ENCODE measurements at regions not wholly inside any gene's neighbourhood (a gene's known extent, or its start where the extent isn't known, plus 50 kb on each side); places are given as distances from the start of the nearest gene placed in this dataset.

DNA sequence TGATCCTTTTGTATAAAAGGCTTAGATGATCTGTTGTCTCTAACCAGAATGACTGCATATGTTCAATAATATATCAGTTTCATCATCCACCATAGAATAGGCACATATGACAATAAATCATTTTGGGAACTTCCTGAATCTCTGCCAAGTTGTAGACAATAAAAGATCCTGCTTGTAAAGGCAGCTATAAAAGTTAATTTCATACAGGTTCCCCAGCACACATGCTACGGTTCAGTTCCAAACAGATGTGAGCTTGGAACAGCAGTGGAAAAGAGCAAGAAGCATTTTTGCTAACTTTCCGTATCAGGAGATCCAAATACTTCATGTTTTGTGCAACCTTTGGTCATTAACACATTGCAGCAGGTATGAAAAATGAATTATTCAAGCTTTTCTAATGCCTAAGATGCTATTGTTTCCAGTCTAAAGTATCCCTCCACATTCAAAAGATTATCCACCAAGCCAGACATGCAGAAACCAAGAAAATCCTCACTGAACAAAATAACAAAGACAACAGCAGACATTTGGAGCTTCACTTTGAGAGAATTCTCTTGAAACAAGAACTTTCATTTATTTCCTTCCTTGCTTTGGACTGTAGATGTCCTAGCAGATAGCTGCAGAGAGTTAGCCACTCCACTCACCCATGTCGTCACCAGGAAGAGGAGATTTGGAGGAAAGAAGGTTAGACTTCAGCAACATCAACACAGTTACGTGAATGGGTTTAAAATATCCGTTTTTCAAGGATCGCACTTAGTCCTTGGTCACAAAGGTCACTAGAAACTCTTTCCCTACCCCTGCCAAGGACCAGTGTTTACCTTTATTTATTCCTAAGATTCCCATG is 453.5 kb upstream of the JARID2 start:
- TF ChIP-seq, protein P1, sequence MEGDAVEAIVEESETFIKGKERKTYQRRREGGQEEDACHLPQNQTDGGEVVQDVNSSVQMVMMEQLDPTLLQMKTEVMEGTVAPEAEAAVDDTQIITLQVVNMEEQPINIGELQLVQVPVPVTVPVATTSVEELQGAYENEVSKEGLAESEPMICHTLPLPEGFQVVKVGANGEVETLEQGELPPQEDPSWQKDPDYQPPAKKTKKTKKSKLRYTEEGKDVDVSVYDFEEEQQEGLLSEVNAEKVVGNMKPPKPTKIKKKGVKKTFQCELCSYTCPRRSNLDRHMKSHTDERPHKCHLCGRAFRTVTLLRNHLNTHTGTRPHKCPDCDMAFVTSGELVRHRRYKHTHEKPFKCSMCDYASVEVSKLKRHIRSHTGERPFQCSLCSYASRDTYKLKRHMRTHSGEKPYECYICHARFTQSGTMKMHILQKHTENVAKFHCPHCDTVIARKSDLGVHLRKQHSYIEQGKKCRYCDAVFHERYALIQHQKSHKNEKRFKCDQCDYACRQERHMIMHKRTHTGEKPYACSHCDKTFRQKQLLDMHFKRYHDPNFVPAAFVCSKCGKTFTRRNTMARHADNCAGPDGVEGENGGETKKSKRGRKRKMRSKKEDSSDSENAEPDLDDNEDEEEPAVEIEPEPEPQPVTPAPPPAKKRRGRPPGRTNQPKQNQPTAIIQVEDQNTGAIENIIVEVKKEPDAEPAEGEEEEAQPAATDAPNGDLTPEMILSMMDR (CRISPR knock-in tag; IDR thresholded peaks at IDR 0.05) = no peak
- TF ChIP-seq, protein P2, sequence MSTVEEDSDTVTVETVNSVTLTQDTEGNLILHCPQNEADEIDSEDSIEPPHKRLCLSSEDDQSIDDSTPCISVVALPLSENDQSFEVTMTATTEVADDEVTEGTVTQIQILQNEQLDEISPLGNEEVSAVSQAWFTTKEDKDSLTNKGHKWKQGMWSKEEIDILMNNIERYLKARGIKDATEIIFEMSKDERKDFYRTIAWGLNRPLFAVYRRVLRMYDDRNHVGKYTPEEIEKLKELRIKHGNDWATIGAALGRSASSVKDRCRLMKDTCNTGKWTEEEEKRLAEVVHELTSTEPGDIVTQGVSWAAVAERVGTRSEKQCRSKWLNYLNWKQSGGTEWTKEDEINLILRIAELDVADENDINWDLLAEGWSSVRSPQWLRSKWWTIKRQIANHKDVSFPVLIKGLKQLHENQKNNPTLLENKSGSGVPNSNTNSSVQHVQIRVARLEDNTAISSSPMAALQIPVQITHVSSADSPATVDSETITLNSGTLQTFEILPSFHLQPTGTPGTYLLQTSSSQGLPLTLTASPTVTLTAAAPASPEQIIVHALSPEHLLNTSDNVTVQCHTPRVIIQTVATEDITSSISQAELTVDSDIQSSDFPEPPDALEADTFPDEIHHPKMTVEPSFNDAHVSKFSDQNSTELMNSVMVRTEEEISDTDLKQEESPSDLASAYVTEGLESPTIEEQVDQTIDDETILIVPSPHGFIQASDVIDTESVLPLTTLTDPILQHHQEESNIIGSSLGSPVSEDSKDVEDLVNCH (CRISPR knock-in tag; IDR thresholded peaks at IDR 0.05) = no peak
- TF ChIP-seq, protein P3, sequence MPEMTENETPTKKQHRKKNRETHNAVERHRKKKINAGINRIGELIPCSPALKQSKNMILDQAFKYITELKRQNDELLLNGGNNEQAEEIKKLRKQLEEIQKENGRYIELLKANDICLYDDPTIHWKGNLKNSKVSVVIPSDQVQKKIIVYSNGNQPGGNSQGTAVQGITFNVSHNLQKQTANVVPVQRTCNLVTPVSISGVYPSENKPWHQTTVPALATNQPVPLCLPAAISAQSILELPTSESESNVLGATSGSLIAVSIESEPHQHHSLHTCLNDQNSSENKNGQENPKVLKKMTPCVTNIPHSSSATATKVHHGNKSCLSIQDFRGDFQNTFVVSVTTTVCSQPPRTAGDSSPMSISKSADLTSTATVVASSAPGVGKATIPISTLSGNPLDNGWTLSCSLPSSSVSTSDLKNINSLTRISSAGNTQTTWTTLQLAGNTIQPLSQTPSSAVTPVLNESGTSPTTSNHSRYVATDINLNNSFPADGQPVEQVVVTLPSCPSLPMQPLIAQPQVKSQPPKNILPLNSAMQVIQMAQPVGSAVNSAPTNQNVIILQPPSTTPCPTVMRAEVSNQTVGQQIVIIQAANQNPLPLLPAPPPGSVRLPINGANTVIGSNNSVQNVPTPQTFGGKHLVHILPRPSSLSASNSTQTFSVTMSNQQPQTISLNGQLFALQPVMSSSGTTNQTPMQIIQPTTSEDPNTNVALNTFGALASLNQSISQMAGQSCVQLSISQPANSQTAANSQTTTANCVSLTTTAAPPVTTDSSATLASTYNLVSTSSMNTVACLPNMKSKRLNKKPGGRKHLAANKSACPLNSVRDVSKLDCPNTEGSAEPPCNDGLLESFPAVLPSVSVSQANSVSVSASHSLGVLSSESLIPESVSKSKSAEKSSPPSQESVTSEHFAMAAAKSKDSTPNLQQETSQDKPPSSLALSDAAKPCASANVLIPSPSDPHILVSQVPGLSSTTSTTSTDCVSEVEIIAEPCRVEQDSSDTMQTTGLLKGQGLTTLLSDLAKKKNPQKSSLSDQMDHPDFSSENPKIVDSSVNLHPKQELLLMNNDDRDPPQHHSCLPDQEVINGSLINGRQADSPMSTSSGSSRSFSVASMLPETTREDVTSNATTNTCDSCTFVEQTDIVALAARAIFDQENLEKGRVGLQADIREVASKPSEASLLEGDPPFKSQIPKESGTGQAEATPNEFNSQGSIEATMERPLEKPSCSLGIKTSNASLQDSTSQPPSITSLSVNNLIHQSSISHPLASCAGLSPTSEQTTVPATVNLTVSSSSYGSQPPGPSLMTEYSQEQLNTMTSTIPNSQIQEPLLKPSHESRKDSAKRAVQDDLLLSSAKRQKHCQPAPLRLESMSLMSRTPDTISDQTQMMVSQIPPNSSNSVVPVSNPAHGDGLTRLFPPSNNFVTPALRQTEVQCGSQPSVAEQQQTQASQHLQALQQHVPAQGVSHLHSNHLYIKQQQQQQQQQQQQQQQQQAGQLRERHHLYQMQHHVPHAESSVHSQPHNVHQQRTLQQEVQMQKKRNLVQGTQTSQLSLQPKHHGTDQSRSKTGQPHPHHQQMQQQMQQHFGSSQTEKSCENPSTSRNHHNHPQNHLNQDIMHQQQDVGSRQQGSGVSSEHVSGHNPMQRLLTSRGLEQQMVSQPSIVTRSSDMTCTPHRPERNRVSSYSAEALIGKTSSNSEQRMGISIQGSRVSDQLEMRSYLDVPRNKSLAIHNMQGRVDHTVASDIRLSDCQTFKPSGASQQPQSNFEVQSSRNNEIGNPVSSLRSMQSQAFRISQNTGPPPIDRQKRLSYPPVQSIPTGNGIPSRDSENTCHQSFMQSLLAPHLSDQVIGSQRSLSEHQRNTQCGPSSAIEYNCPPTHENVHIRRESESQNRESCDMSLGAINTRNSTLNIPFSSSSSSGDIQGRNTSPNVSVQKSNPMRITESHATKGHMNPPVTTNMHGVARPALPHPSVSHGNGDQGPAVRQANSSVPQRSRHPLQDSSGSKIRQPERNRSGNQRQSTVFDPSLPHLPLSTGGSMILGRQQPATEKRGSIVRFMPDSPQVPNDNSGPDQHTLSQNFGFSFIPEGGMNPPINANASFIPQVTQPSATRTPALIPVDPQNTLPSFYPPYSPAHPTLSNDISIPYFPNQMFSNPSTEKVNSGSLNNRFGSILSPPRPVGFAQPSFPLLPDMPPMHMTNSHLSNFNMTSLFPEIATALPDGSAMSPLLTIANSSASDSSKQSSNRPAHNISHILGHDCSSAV (CRISPR knock-in tag; IDR thresholded peaks at IDR 0.05; ENCODE audit: borderline replicate concordance) = no peak
- TF ChIP-seq TCF7 (IDR thresholded peaks at IDR 0.05; ENCODE audit: low read depth) (no peak), SKI (IDR thresholded peaks at IDR 0.05; ENCODE audit: partially characterized antibody) (no peak), YY1 (IDR thresholded peaks at IDR 0.05; ENCODE audit: insufficient read depth, insufficient replicate concordance, low read depth, low read length) (no peak), ZNF83 (CRISPR knock-in tag; IDR thresholded peaks at IDR 0.05; ENCODE audit: borderline replicate concordance) (no peak)

All from HepG2 (cell line).